IMR-90 (cell line): ENCODE measurements at regions not wholly inside any gene's neighbourhood (a gene's known extent, or its start where the extent isn't known, plus 50 kb on each side); places are given as distances from the start of the nearest gene placed in this dataset.

Source experiments
- ATAC-seq: fragments of 200-7000 bp; cut with Tn5 transposase; 2 replicates; pipeline ENCODE4 v1.9.1; 2020; ENCODE audit warnings: low read depth, mild to moderate bottlenecking, moderate library complexity
- BruUV-seq: library from RNA; stranded (reverse); fragments of 400-500 nt; replicated peaks from 2 replicates; lab custom pipeline; 2021; lab: Mats Ljungman, UMichigan
- CTCF ChIA-PET: fragments of 300-600 bp; formaldehyde crosslinking; extraction: SDS; loops from one replicate; lab custom pipeline; 2021; ENCODE audit warnings: antibody characterized with exemption; lab: Yijun Ruan, JAX
- POLR2A ChIA-PET: fragments of 300-600 bp; sonication (Branson Sonifier 250); formaldehyde crosslinking; loops from one replicate; lab custom pipeline; 2022; ENCODE audit warnings: antibody characterized with exemption; ENCODE audit not compliant: unreplicated experiment; lab: Charles Lee
- DNase-seq: peaks from one replicate; pipeline ENCODE4 v3.0.0; 2013
- H2AFZ ChIP-seq: replicated peaks from 2 replicates; pipeline ENCODE3; 2013; ENCODE audit warnings: low read length, mild to moderate bottlenecking; ENCODE audit not compliant: poor library complexity
- H2AK5ac ChIP-seq: 2 replicates; pipeline ENCODE4 v1.6.1; 2013; ENCODE audit warnings: low read depth, low read length, inconsistent platforms
- H2AK9ac ChIP-seq: replicated peaks from 2 replicates; pipeline ENCODE3; 2013; ENCODE audit warnings: mild to moderate bottlenecking, low read depth, low read length, moderate library complexity; ENCODE audit not compliant: poor library complexity
- H2BK120ac ChIP-seq: 2 replicates; pipeline ENCODE4 v1.6.1; 2013; ENCODE audit warnings: low read depth, low read length, inconsistent platforms
- H2BK15ac ChIP-seq: 3 replicates; pipeline ENCODE4 v1.6.1; 2013; ENCODE audit warnings: low read depth, low read length, inconsistent platforms
- H2BK20ac ChIP-seq: 2 replicates; pipeline ENCODE4 v1.6.1; 2013; ENCODE audit warnings: low read depth, mild to moderate bottlenecking, inconsistent platforms, low read length, moderate library complexity
- H2BK5ac ChIP-seq: 2 replicates; pipeline ENCODE4 v1.6.1; 2013; ENCODE audit warnings: mild to moderate bottlenecking, low read depth, low read length, inconsistent platforms; ENCODE audit not compliant: poor library complexity, severe bottlenecking
- H3K14ac ChIP-seq: replicated peaks from 2 replicates; pipeline ENCODE4 v1.6.1; 2013; ENCODE audit warnings: low read depth, low read length, inconsistent platforms
- H3K18ac ChIP-seq: 2 replicates; pipeline ENCODE4 v1.6.1; 2013; ENCODE audit warnings: low read depth, low read length, control low read depth
- H3K23ac ChIP-seq: 2 replicates; pipeline ENCODE4 v1.6.1; 2013; ENCODE audit warnings: low read depth, low read length, inconsistent platforms
- H3K27ac ChIP-seq: 2 replicates; pipeline ENCODE4 v1.5.1; 2013; ENCODE audit warnings: mild to moderate bottlenecking, control low read depth, low read length; ENCODE audit not compliant: insufficient read depth
- H3K27me3 ChIP-seq: 2 replicates; pipeline ENCODE4 v1.6.1; 2013; ENCODE audit warnings: low read length; ENCODE audit not compliant: control insufficient read depth, insufficient read depth
- H3K36me3 ChIP-seq: 2 replicates; pipeline ENCODE4 v1.6.1; 2013; ENCODE audit warnings: low read length, mixed read lengths; ENCODE audit not compliant: control insufficient read depth, insufficient read depth
- H3K4ac ChIP-seq: 2 replicates; pipeline ENCODE4 v1.6.1; 2013; ENCODE audit warnings: low read depth, low read length, inconsistent platforms
- H3K4me1 ChIP-seq: 2 replicates; pipeline ENCODE4 v1.6.1; 2013; ENCODE audit warnings: low read length, mixed read lengths; ENCODE audit not compliant: control insufficient read depth, insufficient read depth
- H3K4me2 ChIP-seq: 2 replicates; pipeline ENCODE4 v1.6.1; 2013; ENCODE audit warnings: low read depth, mild to moderate bottlenecking, control low read depth, low read length, moderate library complexity
- H3K4me3 ChIP-seq: 2 replicates; pipeline ENCODE4 v1.5.1; 2013; ENCODE audit warnings: low read depth, mild to moderate bottlenecking, control low read depth, low read length, moderate library complexity; ENCODE audit not compliant: insufficient read depth
- H3K56ac ChIP-seq: 2 replicates; pipeline ENCODE4 v1.6.1; 2013; ENCODE audit warnings: low read length, inconsistent platforms; ENCODE audit not compliant: insufficient read depth; ENCODE audit errors: extremely low read depth
- H3K79me1 ChIP-seq, 2 experiments: 2 replicates each; pipeline ENCODE4 v1.6.1; 2013; ENCODE audit warnings: low read length in 2 of 2, inconsistent platforms in 1 of 2, low read depth in 1 of 2
- H3K9ac ChIP-seq: 2 replicates; pipeline ENCODE4 v1.6.1; 2013; ENCODE audit warnings: low read depth, low read length, control low read depth
- H3K9me1 ChIP-seq: 2 replicates; pipeline ENCODE4 v1.6.1; 2013; ENCODE audit warnings: low read length, inconsistent platforms; ENCODE audit not compliant: insufficient read depth
- H3K9me3 ChIP-seq: 2 replicates; pipeline ENCODE4 v1.6.1; 2013; ENCODE audit warnings: low read length; ENCODE audit not compliant: control insufficient read depth, insufficient read depth
- H4K20me1 ChIP-seq: 2 replicates; pipeline ENCODE4 v1.6.1; 2013; ENCODE audit warnings: low read length, inconsistent platforms; ENCODE audit not compliant: insufficient read depth
- H4K5ac ChIP-seq: 2 replicates; pipeline ENCODE4 v1.6.1; 2013; ENCODE audit warnings: mild to moderate bottlenecking, low read depth, low read length, control low read depth
- H4K8ac ChIP-seq, 2 experiments: 2 replicates each; pipeline ENCODE4 v1.6.1; 2013; ENCODE audit warnings: low read depth in 2 of 2, low read length in 2 of 2, control low read depth in 1 of 2, inconsistent platforms in 1 of 2
- H4K91ac ChIP-seq: 2 replicates; pipeline ENCODE4 v1.6.1; 2013; ENCODE audit warnings: low read depth, low read length, inconsistent platforms; ENCODE audit not compliant: insufficient read depth
- CEBPB ChIP-seq: IDR thresholded peaks from 2 replicates; pipeline ENCODE4 v1.6.1; 2012; ENCODE audit warnings: low read depth, low read length, improper control_type of control experiment
- CHD1 ChIP-seq: IDR thresholded peaks from 2 replicates; pipeline ENCODE4 v1.6.1; 2012; ENCODE audit warnings: low read depth, low read length, improper control_type of control experiment
- CTCF ChIP-seq: conservative IDR thresholded peaks from 2 replicates; pipeline ENCODE4 v1.5.1; 2012; ENCODE audit warnings: mild to moderate bottlenecking, low read depth, low read length, improper control_type of control experiment
- FOS ChIP-seq: fragments of 150-350 bp; IDR thresholded peaks from 2 replicates; pipeline ENCODE4 v1.6.1; 2016; ENCODE audit warnings: low read depth, low read length
- MAFK ChIP-seq: IDR thresholded peaks from 2 replicates; pipeline ENCODE4 v1.6.1; 2012; ENCODE audit warnings: low read depth, low read length, improper control_type of control experiment
- MAZ ChIP-seq: IDR thresholded peaks from 2 replicates; pipeline ENCODE4 v1.6.1; 2012; ENCODE audit warnings: low read depth, mild to moderate bottlenecking, low read length, improper control_type of control experiment, moderate library complexity, borderline replicate concordance
- MXI1 ChIP-seq: IDR thresholded peaks from 2 replicates; pipeline ENCODE4 v1.6.1; 2012; ENCODE audit warnings: low read depth, mild to moderate bottlenecking, low read length, moderate library complexity, borderline replicate concordance
- NFE2L2 ChIP-seq: fragments of 150-350 bp; IDR thresholded peaks from 2 replicates; pipeline ENCODE4 v1.6.1; 2016; ENCODE audit warnings: low read depth, mild to moderate bottlenecking, low read length
- POLR2A ChIP-seq: IDR thresholded peaks from 2 replicates; pipeline ENCODE4 v1.6.1; 2012; ENCODE audit warnings: mild to moderate bottlenecking, low read depth, low read length
- RAD21 ChIP-seq: IDR thresholded peaks from 2 replicates; pipeline ENCODE4 v1.6.1; 2012; ENCODE audit warnings: low read length, improper control_type of control experiment
- RCOR1 ChIP-seq: IDR thresholded peaks from 2 replicates; pipeline ENCODE4 v1.6.1; 2012; ENCODE audit warnings: mild to moderate bottlenecking, low read length, improper control_type of control experiment; ENCODE audit not compliant: insufficient replicate concordance
- RFX5 ChIP-seq: IDR thresholded peaks from 2 replicates; pipeline ENCODE4 v1.8.0; 2012; ENCODE audit warnings: low read depth, mild to moderate bottlenecking, low read length, moderate library complexity
- SMC3 ChIP-seq: fragments of 150-350 bp; IDR thresholded peaks from 2 replicates; pipeline ENCODE4 v1.6.1; 2016; ENCODE audit warnings: low read depth, mild to moderate bottlenecking, antibody characterized with exemption, low read length, moderate library complexity
- WGBS, 2 experiments: methylation state at CpG; one replicate each; pipeline versions ENCODE4 v1.1.5 to v1.1.7; 2013; ENCODE audit warnings: missing lambda C conversion rate in 2 of 2; ENCODE audit not compliant: insufficient read length in 1 of 2; ENCODE audit errors: extremely low coverage in 2 of 2; 5-methylcytosine and 5-hydroxymethylcytosine counted together
- dilution Hi-C: fragments of 300-500 bp; cut with HindIII; formaldehyde crosslinking; loops from one replicate; pipeline ENCODE4 v1.14.3; 2018; ENCODE audit warnings: low sequenced_read_pairs; ENCODE audit not compliant: unreplicated experiment
- in situ Hi-C: fragments of 300-500 bp; cut with MboI; formaldehyde crosslinking; loops from 3 replicates; pipeline ENCODE4 v1.14.3; 2019; ENCODE audit warnings: low sequenced_read_pairs, inconsistent platforms, mixed read lengths
- intact Hi-C: fragments of 100-400 bp; cut with micrococcal nuclease; formaldehyde crosslinking; loops from 2 replicates; pipeline ENCODE4 v1.10.0; 2022
- TF ChIP-seq, protein P1 (sequence below): fragments of 150-350 bp; IDR thresholded peaks from 2 replicates; pipeline ENCODE4 v1.6.1; 2016; ENCODE audit warnings: low read depth, mild to moderate bottlenecking, low read length, moderate library complexity, borderline replicate concordance
- TF ChIP-seq, protein P2 (sequence below): fragments of 150-350 bp; IDR thresholded peaks from 2 replicates; pipeline ENCODE4 v1.6.1; 2017; ENCODE audit warnings: mild to moderate bottlenecking, antibody characterized with exemption, low read length, low read depth

GRCh38 chr18:28409811-28410210 is 232.9 kb upstream of the CDH2 start:
- no peak overlapping the region for H3K9ac ChIP-seq

More at GRCh38 chr18:28409811-28410210, 232.9 kb upstream of the CDH2 start:
- H4K91ac ChIP-seq: no peak overlapping the region
- no peak overlapping the region for H2BK120ac ChIP-seq
- no peak overlapping the region for H2BK5ac ChIP-seq
- H3K27ac ChIP-seq: no peak overlapping the region
- no peaks in the 10 kb centered on the region for H3K9me1 ChIP-seq
- no peaks in the 10 kb centered on the region for H4K20me1 ChIP-seq
- CTCF ChIA-PET: no interaction called here
- H2AK9ac ChIP-seq: no peak overlapping the region
- POLR2A ChIA-PET: no interaction called here
- H3K4me1 ChIP-seq: no peaks in the 10 kb centered on the region
- H3K27me3 ChIP-seq: no peaks in the 10 kb centered on the region
- no peak overlapping the region for H2BK20ac ChIP-seq
- no peaks in the 10 kb centered on the region for H3K79me1 ChIP-seq
- no peak overlapping the region for H3K4me2 ChIP-seq
- no peak overlapping the region for H2BK15ac ChIP-seq
- no CpG with 5 or more reads among the region's 1 CpG for WGBS, 2 experiments
- ATAC-seq (no peak), DNase-seq (no peak)
- no peaks in the 10 kb centered on the region for H3K9me3 ChIP-seq
- intact Hi-C loops: no loop called here
- dilution Hi-C loops: no loop called here
- no peak overlapping the region for H2AK5ac ChIP-seq
- H3K56ac ChIP-seq: no peak overlapping the region
- no peak overlapping the region for H3K23ac ChIP-seq
- H3K18ac ChIP-seq: no peak overlapping the region
- H3K4me3 ChIP-seq: no peak overlapping the region
- H3K4ac ChIP-seq: no peak overlapping the region
- H3K36me3 ChIP-seq: no peaks in the 10 kb centered on the region
- BruUV-seq: no TSS peak
- H4K8ac ChIP-seq: no peak overlapping the region
- TF ChIP-seq, protein P1, sequence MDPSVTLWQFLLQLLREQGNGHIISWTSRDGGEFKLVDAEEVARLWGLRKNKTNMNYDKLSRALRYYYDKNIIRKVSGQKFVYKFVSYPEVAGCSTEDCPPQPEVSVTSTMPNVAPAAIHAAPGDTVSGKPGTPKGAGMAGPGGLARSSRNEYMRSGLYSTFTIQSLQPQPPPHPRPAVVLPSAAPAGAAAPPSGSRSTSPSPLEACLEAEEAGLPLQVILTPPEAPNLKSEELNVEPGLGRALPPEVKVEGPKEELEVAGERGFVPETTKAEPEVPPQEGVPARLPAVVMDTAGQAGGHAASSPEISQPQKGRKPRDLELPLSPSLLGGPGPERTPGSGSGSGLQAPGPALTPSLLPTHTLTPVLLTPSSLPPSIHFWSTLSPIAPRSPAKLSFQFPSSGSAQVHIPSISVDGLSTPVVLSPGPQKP: no peak
- no peak for TF ChIP-seq MAZ
- TF ChIP-seq CHD1: no peak
- no peak for TF ChIP-seq FOS
- TF ChIP-seq CEBPB: no peak
- no peak for TF ChIP-seq SMC3
- no peak for TF ChIP-seq CTCF
- no peak for TF ChIP-seq NFE2L2
- TF ChIP-seq, protein P2, sequence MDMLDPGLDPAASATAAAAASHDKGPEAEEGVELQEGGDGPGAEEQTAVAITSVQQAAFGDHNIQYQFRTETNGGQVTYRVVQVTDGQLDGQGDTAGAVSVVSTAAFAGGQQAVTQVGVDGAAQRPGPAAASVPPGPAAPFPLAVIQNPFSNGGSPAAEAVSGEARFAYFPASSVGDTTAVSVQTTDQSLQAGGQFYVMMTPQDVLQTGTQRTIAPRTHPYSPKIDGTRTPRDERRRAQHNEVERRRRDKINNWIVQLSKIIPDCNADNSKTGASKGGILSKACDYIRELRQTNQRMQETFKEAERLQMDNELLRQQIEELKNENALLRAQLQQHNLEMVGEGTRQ: no peak
- TF ChIP-seq MXI1: no peak
- TF ChIP-seq RAD21: no peak
- no peak for TF ChIP-seq POLR2A
- no peak for TF ChIP-seq MAFK
- no peak for TF ChIP-seq RCOR1
- TF ChIP-seq RFX5: no peak
- no peak overlapping the region for H3K14ac ChIP-seq
- no peak overlapping the region for H2AFZ ChIP-seq
- no peak overlapping the region for H4K5ac ChIP-seq
- in situ Hi-C loops: no loop called here
